ENCODE measurements at regions not wholly inside any gene's neighbourhood (a gene's known extent, or its start where the extent isn't known, plus 50 kb on each side); places are given as distances from the start of the nearest gene placed in this dataset.

DNA sequence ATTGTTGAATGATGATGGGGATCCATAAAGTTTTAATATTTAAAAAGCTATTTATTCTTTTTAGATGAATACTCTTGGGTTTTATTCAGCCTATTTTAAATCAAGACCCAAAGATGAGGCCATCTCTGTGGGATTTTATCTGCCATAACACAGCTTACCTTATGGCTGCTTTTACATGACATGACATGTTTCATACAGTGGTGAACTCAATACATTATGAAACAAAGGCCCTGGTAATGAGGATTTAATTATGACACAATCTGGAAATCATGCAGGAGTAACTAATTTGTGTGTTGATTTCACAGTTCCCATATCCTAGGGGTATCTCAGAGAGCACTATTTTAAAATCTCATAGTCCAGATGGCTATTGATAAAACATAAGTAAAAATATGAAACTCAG is 661.8 kb upstream of the FZD8 start:
- no peak for TF ChIP-seq HCFC1 (IDR thresholded peaks at IDR 0.05; ENCODE audit: low read length)
- TF ChIP-seq POLR2A (IDR thresholded peaks at IDR 0.05; ENCODE audit: low read depth, low read length) = no peak
- no peak for TF ChIP-seq CEBPB (IDR thresholded peaks at IDR 0.05; ENCODE audit: borderline replicate concordance in 1 of 2, low read depth in 2 of 2, low read length in 2 of 2)
- TF ChIP-seq SIX5 (IDR thresholded peaks at IDR 0.05; ENCODE audit: low read depth, low read length, severe bottlenecking) = no peak
- TF ChIP-seq, protein P1, sequence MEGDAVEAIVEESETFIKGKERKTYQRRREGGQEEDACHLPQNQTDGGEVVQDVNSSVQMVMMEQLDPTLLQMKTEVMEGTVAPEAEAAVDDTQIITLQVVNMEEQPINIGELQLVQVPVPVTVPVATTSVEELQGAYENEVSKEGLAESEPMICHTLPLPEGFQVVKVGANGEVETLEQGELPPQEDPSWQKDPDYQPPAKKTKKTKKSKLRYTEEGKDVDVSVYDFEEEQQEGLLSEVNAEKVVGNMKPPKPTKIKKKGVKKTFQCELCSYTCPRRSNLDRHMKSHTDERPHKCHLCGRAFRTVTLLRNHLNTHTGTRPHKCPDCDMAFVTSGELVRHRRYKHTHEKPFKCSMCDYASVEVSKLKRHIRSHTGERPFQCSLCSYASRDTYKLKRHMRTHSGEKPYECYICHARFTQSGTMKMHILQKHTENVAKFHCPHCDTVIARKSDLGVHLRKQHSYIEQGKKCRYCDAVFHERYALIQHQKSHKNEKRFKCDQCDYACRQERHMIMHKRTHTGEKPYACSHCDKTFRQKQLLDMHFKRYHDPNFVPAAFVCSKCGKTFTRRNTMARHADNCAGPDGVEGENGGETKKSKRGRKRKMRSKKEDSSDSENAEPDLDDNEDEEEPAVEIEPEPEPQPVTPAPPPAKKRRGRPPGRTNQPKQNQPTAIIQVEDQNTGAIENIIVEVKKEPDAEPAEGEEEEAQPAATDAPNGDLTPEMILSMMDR (IDR thresholded peaks at IDR 0.05 in 2 of 3, conservative IDR thresholded peaks at IDR 0.05 in 1 of 3; ENCODE audit: control insufficient read depth in 2 of 3, extremely low read depth in 1 of 3, insufficient read depth in 1 of 3, low read depth in 3 of 3, low read length in 3 of 3) = no peak
- TF ChIP-seq POLR2AphosphoS2 (IDR thresholded peaks at IDR 0.05; ENCODE audit: low read depth, low read length) = no peak
- TF ChIP-seq, protein P2, sequence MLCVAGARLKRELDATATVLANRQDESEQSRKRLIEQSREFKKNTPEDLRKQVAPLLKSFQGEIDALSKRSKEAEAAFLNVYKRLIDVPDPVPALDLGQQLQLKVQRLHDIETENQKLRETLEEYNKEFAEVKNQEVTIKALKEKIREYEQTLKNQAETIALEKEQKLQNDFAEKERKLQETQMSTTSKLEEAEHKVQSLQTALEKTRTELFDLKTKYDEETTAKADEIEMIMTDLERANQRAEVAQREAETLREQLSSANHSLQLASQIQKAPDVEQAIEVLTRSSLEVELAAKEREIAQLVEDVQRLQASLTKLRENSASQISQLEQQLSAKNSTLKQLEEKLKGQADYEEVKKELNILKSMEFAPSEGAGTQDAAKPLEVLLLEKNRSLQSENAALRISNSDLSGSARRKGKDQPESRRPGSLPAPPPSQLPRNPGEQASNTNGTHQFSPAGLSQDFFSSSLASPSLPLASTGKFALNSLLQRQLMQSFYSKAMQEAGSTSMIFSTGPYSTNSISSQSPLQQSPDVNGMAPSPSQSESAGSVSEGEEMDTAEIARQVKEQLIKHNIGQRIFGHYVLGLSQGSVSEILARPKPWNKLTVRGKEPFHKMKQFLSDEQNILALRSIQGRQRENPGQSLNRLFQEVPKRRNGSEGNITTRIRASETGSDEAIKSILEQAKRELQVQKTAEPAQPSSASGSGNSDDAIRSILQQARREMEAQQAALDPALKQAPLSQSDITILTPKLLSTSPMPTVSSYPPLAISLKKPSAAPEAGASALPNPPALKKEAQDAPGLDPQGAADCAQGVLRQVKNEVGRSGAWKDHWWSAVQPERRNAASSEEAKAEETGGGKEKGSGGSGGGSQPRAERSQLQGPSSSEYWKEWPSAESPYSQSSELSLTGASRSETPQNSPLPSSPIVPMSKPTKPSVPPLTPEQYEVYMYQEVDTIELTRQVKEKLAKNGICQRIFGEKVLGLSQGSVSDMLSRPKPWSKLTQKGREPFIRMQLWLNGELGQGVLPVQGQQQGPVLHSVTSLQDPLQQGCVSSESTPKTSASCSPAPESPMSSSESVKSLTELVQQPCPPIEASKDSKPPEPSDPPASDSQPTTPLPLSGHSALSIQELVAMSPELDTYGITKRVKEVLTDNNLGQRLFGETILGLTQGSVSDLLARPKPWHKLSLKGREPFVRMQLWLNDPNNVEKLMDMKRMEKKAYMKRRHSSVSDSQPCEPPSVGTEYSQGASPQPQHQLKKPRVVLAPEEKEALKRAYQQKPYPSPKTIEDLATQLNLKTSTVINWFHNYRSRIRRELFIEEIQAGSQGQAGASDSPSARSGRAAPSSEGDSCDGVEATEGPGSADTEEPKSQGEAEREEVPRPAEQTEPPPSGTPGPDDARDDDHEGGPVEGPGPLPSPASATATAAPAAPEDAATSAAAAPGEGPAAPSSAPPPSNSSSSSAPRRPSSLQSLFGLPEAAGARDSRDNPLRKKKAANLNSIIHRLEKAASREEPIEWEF (IDR thresholded peaks at IDR 0.05; ENCODE audit: insufficient replicate concordance, low read depth, low read length) = no peak
- no peak for TF ChIP-seq RFX5 (IDR thresholded peaks at IDR 0.05; ENCODE audit: low read depth, low read length)
- TF ChIP-seq SUZ12 (IDR thresholded peaks at IDR 0.05; ENCODE audit: unreplicated experiment) = no peak
- no peak for TF ChIP-seq NBN (IDR thresholded peaks at IDR 0.05)
